Activated naive CD4-positive, alpha-beta T cell treated with anti-CD3 and anti-CD28 coated beads, Interleukin-2, amount 50 U/mL, for 24 hours (primary cell): ENCODE measurements at regions not wholly inside any gene's neighbourhood (a gene's known extent, or its start where the extent isn't known, plus 50 kb on each side); places are given as distances from the start of the nearest gene placed in this dataset.
"Not testable (repeated sequence)": the region's sequence is repeated elsewhere in the genome, so short reads cannot be mapped to it uniquely, and the experiment has no call there.

ENCODE experiments used
- H3K27ac Mint-ChIP-seq: one replicate; pipeline ENCODE4 v1.8.0; 2021; ENCODE audit warnings: mild to moderate bottlenecking, mixed read lengths
- H3K27me3 Mint-ChIP-seq: one replicate; pipeline ENCODE4 v1.8.0; 2021; ENCODE audit warnings: mixed read lengths
- H3K36me3 Mint-ChIP-seq: one replicate; pipeline ENCODE4 v1.8.0; 2021; ENCODE audit warnings: mixed read lengths
- H3K4me1 Mint-ChIP-seq: one replicate; pipeline ENCODE4 v1.8.0; 2021; ENCODE audit warnings: mixed read lengths
- H3K4me3 Mint-ChIP-seq: one replicate; pipeline ENCODE4 v1.8.0; 2021; ENCODE audit warnings: mild to moderate bottlenecking, mixed read lengths
- H3K9me3 Mint-ChIP-seq: one replicate; pipeline ENCODE4 v1.8.0; 2021; ENCODE audit warnings: mixed read lengths

- H3K4me1 Mint-ChIP-seq = peaks cover 5% of the 10 kb centered on the region
- H3K27ac Mint-ChIP-seq = no peak overlapping the region
- H3K4me3 Mint-ChIP-seq = no peak overlapping the region
- H3K36me3 Mint-ChIP-seq = no peaks in the 10 kb centered on the region
- H3K27me3 Mint-ChIP-seq = no peaks in the 10 kb centered on the region
- no peaks in the 10 kb centered on the region for H3K9me3 Mint-ChIP-seq
These were observed 85.5 kb upstream of the NT5E start for GRCh38 chr6:85364344-85364743.

DNA sequence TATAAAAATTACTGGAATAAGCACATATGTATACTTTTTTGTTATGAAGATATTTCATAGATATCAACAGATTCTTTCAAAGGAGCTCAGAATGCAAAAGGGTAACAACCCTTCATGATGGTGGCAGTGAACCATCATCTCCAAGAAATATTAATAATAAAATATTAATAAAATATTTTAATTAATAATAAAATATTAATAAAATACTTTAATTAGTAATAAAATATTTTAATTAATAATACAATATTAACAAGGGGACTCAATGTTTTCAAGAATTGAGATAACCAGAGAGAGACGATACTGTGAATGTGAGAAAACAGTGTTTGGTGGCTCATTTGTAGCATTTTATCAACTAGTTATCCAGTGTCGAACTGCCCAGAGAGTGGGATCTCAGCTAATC is 86.0 kb upstream of the NT5E start:
- H3K4me1 Mint-ChIP-seq = peaks cover 5% of the 10 kb centered on the region
- H3K36me3 Mint-ChIP-seq = no peaks in the 10 kb centered on the region
- H3K9me3 Mint-ChIP-seq = no peaks in the 10 kb centered on the region
- no peak overlapping the region for H3K4me3 Mint-ChIP-seq
- no peak overlapping the region for H3K27ac Mint-ChIP-seq
- H3K27me3 Mint-ChIP-seq = no peaks in the 10 kb centered on the region

- H3K4me1 Mint-ChIP-seq = peaks cover 5% of the 10 kb centered on the region
- no peak overlapping the region for H3K27ac Mint-ChIP-seq
- no peaks in the 10 kb centered on the region for H3K9me3 Mint-ChIP-seq
- H3K27me3 Mint-ChIP-seq = no peaks in the 10 kb centered on the region
- no peaks in the 10 kb centered on the region for H3K36me3 Mint-ChIP-seq
- H3K4me3 Mint-ChIP-seq = no peak overlapping the region
These were observed 87.1 kb upstream of the NT5E start for GRCh38 chr6:85362652-85363310.

DNA sequence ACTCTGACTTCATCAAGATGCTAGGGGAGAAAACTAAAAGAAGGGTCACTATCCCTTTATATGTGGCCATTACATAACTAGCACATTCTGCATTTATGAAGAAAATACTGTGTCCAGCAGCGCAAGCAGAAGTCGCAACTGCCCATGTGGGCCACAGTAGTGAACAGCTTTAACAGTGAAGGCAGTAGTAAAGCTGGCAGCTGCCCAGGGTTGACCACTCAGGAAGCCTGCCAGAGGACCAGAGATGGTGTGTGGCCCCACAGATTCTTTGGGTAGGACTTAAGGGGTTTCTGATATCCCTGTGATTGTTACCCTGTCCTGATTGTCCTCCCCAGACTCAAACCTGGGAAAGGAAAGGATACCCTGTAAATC is 88.3 kb upstream of the NT5E start:
- Mint-ChIP-seq H3K9me3 (no peaks in the 10 kb centered on the region), H3K4me3 (no peak overlapping the region), H3K27ac (no peak overlapping the region), H3K27me3 (no peaks in the 10 kb centered on the region), H3K36me3 (no peaks in the 10 kb centered on the region), H3K4me1 (peaks cover 5% of the 10 kb centered on the region)

DNA sequence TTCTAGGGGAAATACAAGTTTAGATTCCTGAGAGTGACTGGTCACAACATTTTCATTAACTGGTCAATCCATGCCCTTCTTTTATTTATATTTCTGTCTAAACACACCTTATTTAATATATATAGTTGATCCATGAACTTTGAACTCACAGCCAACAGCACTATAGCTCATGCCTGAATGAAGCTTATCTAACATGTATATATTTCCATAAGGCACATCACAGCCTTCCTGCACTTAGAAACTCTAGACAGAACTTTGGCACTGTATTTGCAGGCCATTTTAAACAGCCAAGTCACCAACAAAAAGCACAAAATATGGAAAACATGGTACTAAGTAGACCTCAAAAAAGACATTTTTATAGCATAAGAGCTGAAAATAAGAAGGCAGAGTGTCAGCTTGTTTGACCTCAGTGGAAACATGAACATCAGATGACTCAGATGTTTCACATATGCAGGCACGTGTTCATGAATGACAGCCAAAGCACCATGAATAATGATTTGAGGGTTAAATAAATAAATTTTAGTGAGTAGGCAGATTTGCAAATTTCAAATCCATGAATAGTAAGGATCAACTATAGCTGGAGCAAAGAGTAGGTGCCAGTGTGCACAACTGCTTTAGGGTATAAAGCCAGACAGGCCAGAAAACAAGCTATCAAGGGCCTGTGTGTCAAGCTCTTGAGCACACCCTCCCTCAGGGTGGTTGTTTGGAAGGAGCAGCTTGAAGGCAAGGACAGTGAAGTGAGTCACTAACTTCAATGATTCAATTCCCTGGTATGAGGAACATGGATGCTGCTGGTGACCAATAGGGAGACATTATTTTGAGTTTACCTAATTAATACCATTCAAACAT is 88.9 kb upstream of the NT5E start:
- no peak overlapping the region for H3K27ac Mint-ChIP-seq
- no peak overlapping the region for H3K4me3 Mint-ChIP-seq
- H3K4me1 Mint-ChIP-seq = peaks cover 5% of the 10 kb centered on the region

DNA sequence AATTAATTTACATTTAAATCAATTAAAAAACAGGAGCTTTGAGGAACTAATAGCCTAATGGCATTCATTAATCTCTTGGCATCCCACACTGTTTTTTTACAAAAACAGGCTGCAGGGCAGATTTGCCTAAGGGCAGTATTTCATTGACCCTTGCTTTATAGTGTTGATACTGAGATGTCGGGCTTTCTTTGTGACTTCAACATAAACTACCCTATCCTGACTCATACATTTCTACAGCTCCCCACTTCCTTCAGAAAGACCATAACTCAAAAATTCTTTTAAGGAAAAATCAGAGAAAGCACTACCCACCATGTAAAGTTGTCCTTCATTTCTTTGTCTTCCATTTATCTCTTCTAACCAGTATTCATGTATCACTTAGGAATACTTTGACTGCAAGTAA is 92.2 kb upstream of the NT5E start:
- peaks cover 5% of the 10 kb centered on the region for H3K4me1 Mint-ChIP-seq
- no peak overlapping the region for H3K4me3 Mint-ChIP-seq
- H3K27ac Mint-ChIP-seq = no peak overlapping the region
- no peaks in the 10 kb centered on the region for H3K9me3 Mint-ChIP-seq
- H3K36me3 Mint-ChIP-seq = no peaks in the 10 kb centered on the region
- H3K27me3 Mint-ChIP-seq = peaks cover 2% of the 10 kb centered on the region

More for the DNA sequence above, 88.9 kb upstream of the NT5E start:
- Mint-ChIP-seq H3K9me3 (no peaks in the 10 kb centered on the region), H3K27me3 (no peaks in the 10 kb centered on the region), H3K36me3 (no peaks in the 10 kb centered on the region)

DNA sequence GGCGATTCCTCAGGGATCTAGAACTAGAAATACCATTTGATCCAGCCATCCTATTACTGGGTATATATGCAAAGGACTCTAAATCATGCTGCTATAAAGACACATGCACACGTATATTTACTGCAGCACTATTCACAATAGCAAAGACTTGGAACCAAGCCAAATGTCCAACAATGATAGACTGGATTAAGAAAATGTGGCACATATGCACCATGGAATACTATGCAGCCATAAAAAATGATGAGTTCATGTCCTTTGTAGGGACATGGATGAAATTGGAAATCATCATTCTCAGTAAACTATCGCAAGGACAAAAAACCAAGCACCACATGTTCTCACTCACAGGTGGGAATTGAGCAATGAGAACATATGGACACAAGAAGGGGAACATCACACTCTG is 93.1 kb upstream of the NT5E start:
- H3K36me3 Mint-ChIP-seq, H3K4me1 Mint-ChIP-seq, H3K27me3 Mint-ChIP-seq: not testable (repeated sequence)

DNA sequence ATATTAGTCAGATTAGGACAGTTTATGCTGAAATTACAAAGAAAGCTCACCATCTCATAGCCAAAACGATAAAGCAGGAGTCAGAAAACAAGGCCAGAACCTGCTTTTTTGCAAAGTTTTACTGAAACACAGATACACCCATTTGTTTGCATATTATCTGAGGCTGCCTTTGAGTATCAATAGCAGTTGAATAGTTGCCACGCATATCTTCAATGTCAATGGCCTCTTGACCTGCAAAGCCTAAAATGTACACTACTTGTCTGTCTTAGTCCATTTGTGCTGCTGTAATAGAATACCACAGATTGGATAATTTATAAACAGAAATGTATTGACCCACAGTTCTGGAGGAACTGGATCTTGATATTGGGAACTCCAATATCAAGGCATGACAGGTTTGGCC is 94.1 kb upstream of the NT5E start:
- H3K36me3 Mint-ChIP-seq = no peaks in the 10 kb centered on the region
- H3K4me3 Mint-ChIP-seq = no peak overlapping the region
- H3K9me3 Mint-ChIP-seq = no peaks in the 10 kb centered on the region
- H3K27me3 Mint-ChIP-seq = peaks cover 2% of the 10 kb centered on the region
- H3K4me1 Mint-ChIP-seq = no peaks in the 10 kb centered on the region
- H3K27ac Mint-ChIP-seq = no peak overlapping the region

More for the DNA sequence above, 93.1 kb upstream of the NT5E start:
- H3K4me3 Mint-ChIP-seq, H3K27ac Mint-ChIP-seq, H3K9me3 Mint-ChIP-seq: not testable (repeated sequence)

DNA sequence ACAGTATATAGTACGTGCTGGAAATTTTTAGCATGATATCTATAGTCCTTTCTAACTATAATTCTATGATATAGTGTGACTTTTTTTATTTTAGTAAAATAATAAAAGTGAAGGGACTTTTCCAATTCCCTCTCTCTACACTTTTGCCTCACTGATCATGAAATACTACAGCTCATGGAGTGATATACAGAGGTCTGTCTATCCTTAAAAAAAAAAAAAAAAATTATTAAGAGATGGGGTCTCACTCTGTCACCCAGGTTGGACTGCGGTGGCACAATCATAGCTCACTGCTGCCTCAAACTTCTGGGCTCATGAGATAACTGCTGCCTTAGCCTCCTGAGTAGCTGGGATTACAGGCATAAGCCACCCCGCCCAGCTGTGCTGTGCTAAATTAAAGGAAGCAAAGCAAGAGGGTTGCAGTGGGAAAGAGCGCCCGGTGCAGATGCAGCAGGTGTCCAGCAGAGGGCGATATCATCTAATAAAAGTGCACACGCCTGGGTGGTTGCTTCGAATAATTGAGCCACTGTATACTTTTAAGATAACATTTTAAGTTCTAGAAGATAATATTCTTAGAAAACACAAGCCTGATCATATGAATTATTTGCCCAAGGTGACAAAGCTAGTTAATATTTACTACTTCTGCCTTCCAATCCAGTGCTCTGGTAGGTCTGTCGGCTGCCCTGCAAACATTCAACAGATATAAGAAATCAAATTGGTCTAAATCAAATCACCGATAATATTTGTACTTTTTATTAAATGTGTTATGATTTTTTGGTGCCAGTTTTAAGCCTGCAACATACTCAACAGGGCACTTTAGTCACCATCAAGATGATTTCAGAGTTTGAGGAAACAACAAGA is 94.9 kb upstream of the NT5E start:
- H3K4me1 Mint-ChIP-seq = no peaks in the 10 kb centered on the region
- H3K4me3 Mint-ChIP-seq = no peak overlapping the region
- H3K36me3 Mint-ChIP-seq = no peaks in the 10 kb centered on the region
- no peak overlapping the region for H3K27ac Mint-ChIP-seq
- H3K27me3 Mint-ChIP-seq = peaks cover 2% of the 10 kb centered on the region
- no peaks in the 10 kb centered on the region for H3K9me3 Mint-ChIP-seq

- Mint-ChIP-seq H3K36me3 (no peaks in the 10 kb centered on the region), H3K9me3 (no peaks in the 10 kb centered on the region), H3K27me3 (peaks cover 4% of the 10 kb centered on the region), H3K27ac (no peak overlapping the region), H3K4me3 (no peak overlapping the region), H3K4me1 (no peaks in the 10 kb centered on the region)
These were observed 96.9 kb upstream of the NT5E start for GRCh38 chr6:85353012-85353411.

- no peaks in the 10 kb centered on the region for H3K9me3 Mint-ChIP-seq
- peaks cover 6% of the 10 kb centered on the region for H3K27me3 Mint-ChIP-seq
These were observed 101.2 kb upstream of the NT5E start for GRCh38 chr6:85348643-85349042.

GRCh38 chr6:85347812-85348211 is 102.1 kb upstream of the NT5E start:
- H3K4me3 Mint-ChIP-seq = no peak overlapping the region
- no peaks in the 10 kb centered on the region for H3K9me3 Mint-ChIP-seq
- H3K36me3 Mint-ChIP-seq = no peaks in the 10 kb centered on the region
- H3K27ac Mint-ChIP-seq = no peak overlapping the region
- no peaks in the 10 kb centered on the region for H3K4me1 Mint-ChIP-seq
- H3K27me3 Mint-ChIP-seq = peaks cover 6% of the 10 kb centered on the region

More at GRCh38 chr6:85348643-85349042, 101.2 kb upstream of the NT5E start:
- H3K4me1 Mint-ChIP-seq = no peaks in the 10 kb centered on the region
- no peak overlapping the region for H3K27ac Mint-ChIP-seq
- H3K36me3 Mint-ChIP-seq = no peaks in the 10 kb centered on the region
- H3K4me3 Mint-ChIP-seq = no peak overlapping the region

DNA sequence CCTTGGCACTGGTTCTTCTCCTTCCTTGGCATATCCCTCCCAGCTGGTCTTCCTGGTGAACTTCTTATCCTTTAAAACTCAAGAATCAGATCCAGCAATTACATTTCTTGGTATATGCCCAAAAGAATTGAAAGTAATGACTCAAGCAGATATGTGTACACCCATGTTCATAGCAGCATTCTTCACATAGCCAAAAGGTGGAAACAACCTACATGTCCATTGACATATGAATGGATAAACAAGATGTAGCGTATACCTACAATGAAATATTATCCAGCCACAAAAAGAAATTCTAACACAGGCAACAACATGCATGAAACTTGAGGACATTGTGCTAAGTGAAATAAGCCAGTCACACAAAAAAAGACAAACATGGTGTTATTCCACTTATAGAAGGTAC is 103.7 kb upstream of the NT5E start:
- no peak overlapping the region for H3K4me3 Mint-ChIP-seq
- no peaks in the 10 kb centered on the region for H3K36me3 Mint-ChIP-seq
- no peaks in the 10 kb centered on the region for H3K4me1 Mint-ChIP-seq
- H3K9me3 Mint-ChIP-seq = no peaks in the 10 kb centered on the region
- peaks cover 10% of the 10 kb centered on the region for H3K27me3 Mint-ChIP-seq
- H3K27ac Mint-ChIP-seq = no peak overlapping the region

- Mint-ChIP-seq H3K9me3 (no peaks in the 10 kb centered on the region), H3K27me3 (peaks cover 10% of the 10 kb centered on the region), H3K36me3 (no peaks in the 10 kb centered on the region), H3K4me3 (no peak overlapping the region), H3K27ac (no peak overlapping the region), H3K4me1 (no peaks in the 10 kb centered on the region)
These were observed 104.9 kb upstream of the NT5E start for GRCh38 chr6:85344996-85345395.

DNA sequence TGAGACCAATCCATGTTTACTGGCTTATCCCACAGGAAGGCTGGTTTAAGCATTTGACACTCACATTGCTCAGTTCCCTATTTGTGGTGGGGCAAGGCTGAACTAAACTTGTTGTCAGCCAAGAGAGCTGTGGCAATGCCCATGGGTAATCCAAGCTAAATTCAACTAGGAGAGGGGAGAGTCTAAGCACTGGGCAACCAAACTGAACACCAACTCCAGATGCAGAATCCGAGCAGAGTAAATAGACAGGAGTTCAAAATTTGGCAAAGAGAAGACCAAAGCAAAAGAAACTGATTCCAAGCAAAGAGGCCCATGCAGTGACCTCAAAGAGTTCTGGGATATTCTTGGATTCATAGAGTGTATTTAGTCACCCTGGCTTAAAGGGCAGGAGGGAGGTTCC is 106.5 kb upstream of the NT5E start:
- H3K27me3 Mint-ChIP-seq = peaks cover 8% of the 10 kb centered on the region
- H3K27ac Mint-ChIP-seq = no peak overlapping the region
- H3K9me3 Mint-ChIP-seq = no peaks in the 10 kb centered on the region
- no peaks in the 10 kb centered on the region for H3K4me1 Mint-ChIP-seq
- H3K36me3 Mint-ChIP-seq = no peaks in the 10 kb centered on the region
- H3K4me3 Mint-ChIP-seq = no peak overlapping the region

- Mint-ChIP-seq H3K27ac (no peak overlapping the region), H3K4me1 (no peaks in the 10 kb centered on the region), H3K4me3 (no peak overlapping the region), H3K9me3 (no peaks in the 10 kb centered on the region), H3K36me3 (no peaks in the 10 kb centered on the region), H3K27me3 (peaks cover 2% of the 10 kb centered on the region)
These were observed 120.7 kb upstream of the NT5E start for GRCh38 chr6:85329196-85329595.
